ENCODE measurements at regions not wholly inside any gene's neighbourhood (a gene's known extent, or its start where the extent isn't known, plus 50 kb on each side); places are given as distances from the start of the nearest gene placed in this dataset.
"Not testable (repeated sequence)": the region's sequence is repeated elsewhere in the genome, so short reads cannot be mapped to it uniquely, and the experiment has no call there.

- DNase-seq, result no peak
Observed at GRCh38 chr13:104645786-104646185, 1579.6 kb upstream of the SLC10A2 start.

DNA sequence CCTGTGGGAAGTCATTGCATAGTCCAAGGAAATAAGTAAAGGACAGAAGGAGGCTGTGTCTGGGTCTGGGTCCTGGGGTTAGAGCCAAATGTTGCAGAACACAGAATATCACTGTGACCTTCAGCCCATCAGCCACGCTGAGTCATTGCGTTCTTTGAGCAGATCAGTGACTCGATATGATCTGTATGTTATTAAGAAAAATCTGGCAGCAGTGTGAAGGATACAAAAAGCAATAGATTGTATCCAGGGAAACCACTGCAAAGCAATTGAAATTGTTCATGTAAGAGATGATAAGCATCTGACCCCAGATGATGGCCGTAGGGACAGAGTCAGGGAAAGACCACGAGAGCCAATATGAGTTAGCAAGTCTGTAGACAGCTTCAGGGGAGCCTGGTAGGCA is 1575.1 kb upstream of the SLC10A2 start:
- no peak for DNase-seq

- no peak for DNase-seq
Observed at GRCh38 chr13:104635879-104636278, 1569.7 kb upstream of the SLC10A2 start.

DNA sequence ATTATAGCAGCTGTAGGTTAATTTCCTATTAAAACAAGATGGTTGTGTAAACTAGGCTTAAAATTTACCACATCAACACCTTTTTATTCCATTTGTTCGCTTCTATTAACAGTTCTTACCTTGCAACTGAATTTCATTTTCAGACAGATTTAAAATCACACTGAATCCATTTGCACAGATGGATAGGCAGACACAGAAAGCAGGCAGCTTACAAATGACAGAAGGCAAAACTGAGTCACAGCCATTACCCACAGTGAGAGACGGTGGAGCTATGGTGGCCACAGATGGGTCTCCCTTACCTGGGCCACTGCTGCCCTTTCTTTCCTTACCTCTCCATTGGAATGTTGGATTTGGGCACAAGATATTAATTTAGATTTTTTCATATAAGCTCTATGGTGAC is 1567.8 kb upstream of the SLC10A2 start:
- DNase-seq, result no peak

DNA sequence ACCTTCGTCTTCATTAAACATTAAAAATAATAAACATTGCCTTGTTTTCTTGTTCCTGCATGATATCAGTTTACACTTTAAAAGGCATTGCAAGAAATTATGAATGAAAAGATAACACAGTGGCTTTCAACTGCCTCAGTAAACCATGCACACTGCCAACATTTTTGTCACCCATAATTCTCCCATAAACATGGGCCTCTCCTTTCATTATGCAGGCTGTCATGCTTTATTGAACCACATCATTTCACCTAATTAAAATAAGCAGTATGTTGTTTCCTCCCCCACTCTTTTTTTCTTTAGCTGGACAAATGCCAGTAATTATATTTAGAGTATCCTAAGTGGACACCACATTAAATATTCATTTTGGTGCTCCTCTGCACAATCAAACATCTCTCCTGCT is 1566.5 kb upstream of the SLC10A2 start:
- DNase-seq, result no peak

- DNase-seq, result no peak
Observed at GRCh38 chr13:104625201-104625600, 1559.0 kb upstream of the SLC10A2 start.

GRCh38 chr13:104616990-104617389 is 1550.8 kb upstream of the SLC10A2 start:
- no peak for DNase-seq

DNA sequence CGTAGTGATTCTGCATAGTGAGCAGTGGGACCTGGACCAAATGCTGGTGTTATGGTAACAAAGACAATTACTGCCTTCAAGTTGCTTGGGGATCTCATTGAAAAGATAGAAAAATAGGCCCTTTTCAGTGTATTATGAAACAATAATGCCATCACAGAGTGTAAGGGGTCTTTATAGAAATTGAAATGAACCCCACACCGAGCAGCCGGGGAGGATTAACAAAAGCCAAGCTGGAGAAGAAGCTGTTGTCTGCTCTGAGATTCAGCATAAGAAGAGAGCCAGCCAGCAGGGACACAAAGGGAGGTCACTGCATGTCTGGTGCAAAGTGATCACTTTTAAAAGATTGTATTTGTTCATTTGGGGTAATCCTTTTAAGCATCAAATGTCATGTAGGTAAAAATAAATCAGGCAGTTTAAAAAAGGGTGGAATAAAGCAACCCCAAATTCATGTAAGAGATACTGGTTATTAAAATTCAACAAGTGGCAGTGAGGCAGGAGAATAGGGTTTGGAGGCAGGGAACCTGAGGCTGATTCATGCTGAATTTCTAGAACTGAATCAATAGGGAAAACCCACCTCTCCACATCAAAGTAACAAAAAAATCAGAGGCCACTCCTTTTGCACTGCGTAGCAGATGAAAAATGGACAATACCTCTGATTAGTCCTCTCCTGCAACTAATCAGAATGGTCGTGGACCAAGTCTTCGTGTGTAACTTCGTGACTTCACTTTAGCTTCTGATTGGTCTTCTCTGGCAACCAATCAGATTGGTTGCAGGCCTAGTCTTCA is 1548.3 kb upstream of the SLC10A2 start:
- no peak for DNase-seq

GRCh38 chr13:104608331-104608730 is 1542.1 kb upstream of the SLC10A2 start:
- no peak for DNase-seq

GRCh38 chr13:104605435-104605834 is 1539.2 kb upstream of the SLC10A2 start:
- not testable (repeated sequence) for DNase-seq

GRCh38 chr13:104597546-104598180 is 1531.4 kb upstream of the SLC10A2 start:
- no peak for DNase-seq

DNA sequence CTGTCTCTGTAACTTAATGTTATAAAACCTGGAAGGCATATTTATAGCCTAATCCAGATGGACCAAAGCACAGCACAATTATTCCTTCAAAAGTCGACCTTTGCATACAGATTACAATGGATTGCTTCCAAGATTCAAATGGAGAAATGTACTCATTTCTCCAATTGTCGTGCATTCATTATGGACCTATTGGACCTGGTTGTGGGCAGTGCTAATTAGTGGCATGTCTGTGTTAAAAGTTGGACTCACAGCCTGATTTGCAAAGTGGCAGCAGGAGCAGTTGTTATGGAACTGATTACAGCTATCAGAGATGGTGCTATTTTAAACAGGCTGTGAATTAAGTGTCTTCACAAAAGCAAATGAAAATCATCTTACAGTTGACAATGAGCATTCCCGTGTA is 1529.3 kb upstream of the SLC10A2 start:
- no peak for DNase-seq

GRCh38 chr13:104594806-104595205 is 1528.6 kb upstream of the SLC10A2 start:
- no peak for DNase-seq

- DNase-seq, result no peak
Observed at GRCh38 chr13:104593693-104594092, 1527.5 kb upstream of the SLC10A2 start.

DNA sequence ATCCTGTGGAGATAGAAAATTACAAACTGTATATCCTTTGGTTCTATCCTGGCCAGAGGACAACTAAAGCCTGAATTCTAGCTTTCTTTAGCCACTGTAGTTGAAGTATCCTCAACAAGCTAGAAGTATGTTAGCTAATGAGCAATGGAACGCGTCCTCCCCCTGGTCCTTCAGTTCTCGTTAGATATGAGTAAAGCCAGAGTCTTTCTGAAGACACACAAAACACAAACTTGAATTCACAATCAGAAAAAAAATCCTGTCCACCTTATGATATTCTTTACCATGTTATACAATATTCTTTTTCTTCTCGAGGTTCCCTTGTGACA is 1527.0 kb upstream of the SLC10A2 start:
- no peak for DNase-seq

GRCh38 chr13:104592545-104593250 is 1526.5 kb upstream of the SLC10A2 start:
- no peak for DNase-seq

- no peak for DNase-seq
Observed at GRCh38 chr13:104592127-104592526, 1525.9 kb upstream of the SLC10A2 start.

GRCh38 chr13:104586051-104586746 is 1520.0 kb upstream of the SLC10A2 start:
- no peak for DNase-seq

- no peak for DNase-seq
Observed at GRCh38 chr13:104584481-104584880, 1518.3 kb upstream of the SLC10A2 start.

- DNase-seq, result no peak
Observed at GRCh38 chr13:104580931-104581330, 1514.7 kb upstream of the SLC10A2 start.

DNA sequence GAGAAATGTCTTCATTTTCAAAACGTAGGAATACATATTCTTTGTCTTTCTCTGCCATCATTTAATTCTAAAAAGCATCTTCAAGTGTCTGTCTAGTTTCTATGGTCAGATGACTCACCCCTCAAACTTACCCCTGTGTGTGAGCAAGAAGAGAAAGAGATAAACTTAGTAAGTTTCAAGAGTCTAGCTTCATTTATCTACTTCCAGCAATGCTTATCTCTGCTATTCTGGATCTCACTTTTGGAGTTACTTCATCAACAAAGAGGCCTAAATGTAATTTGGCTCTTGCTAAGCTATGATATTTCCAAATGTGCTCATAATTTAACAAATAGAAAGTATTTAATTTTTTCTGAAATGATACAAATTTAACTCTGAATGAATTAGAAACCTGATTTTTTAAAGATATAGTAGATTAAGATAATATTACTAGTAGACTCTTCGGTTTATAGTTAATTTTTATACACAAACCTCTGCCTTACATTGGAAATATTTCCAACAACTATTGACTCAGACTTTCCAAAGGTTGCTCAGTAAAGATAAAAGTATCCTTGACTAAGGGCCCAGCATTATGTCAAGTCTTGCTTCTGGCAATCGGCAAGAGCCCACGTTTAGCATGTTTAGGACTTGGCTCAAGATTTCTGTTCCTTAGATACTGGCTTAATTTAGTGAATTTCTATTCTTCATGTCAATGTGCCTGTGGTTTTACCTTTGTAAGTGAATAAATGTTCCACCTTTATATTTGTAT is 1511.0 kb upstream of the SLC10A2 start:
- no peak for DNase-seq

DNA sequence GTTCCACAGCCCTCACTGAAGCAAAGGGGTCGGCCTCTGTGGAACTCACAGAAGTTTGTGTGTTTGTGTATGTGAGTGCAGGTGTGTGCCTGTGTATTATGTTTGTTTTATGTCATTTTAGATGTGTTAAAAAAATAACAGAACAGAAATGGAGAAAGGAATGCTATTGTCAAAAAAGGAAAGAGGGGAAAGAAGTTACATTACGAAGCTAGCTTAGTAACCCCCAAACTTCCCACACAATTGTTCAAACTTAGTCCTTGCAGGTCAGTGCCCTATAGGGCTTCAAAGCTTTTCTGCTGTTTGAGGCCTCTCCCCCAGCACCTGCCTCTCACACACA is 1505.6 kb upstream of the SLC10A2 start:
- no peak for DNase-seq
